SK-N-MC (cell line): ENCODE measurements at regions not wholly inside any gene's neighbourhood (a gene's known extent, or its start where the extent isn't known, plus 50 kb on each side); places are given as distances from the start of the nearest gene placed in this dataset.

ENCODE experiments used
- DNase-seq: peaks from one replicate; pipeline ENCODE4 v3.0.0-alpha.2; 2011; ENCODE audit warnings: low read depth, low spot score
- H3K27ac ChIP-seq: fragments of 200-600 bp; sonication (generic); 2 replicates; pipeline ENCODE4 v1.5.1; 2016; ENCODE audit warnings: mixed run types
- H3K36me3 ChIP-seq: fragments of 200-600 bp; sonication (generic); 2 replicates; pipeline ENCODE4 v1.6.1; 2017; ENCODE audit warnings: antibody characterized with exemption, low read length, mixed read lengths; ENCODE audit not compliant: insufficient read depth
- H3K4me3 ChIP-seq: fragments of 200-600 bp; sonication (generic); 2 replicates; pipeline ENCODE4 v1.5.1; 2016
- H3K9ac ChIP-seq: fragments of 200-600 bp; sonication (generic); 2 replicates; pipeline ENCODE4 v1.8.0; 2017; ENCODE audit warnings: mixed run types, mixed read lengths; ENCODE audit not compliant: insufficient read length
- H3K9me3 ChIP-seq: fragments of 200-600 bp; sonication (generic); 2 replicates; pipeline ENCODE4 v1.6.1; 2017; ENCODE audit warnings: low read depth, mild to moderate bottlenecking, antibody characterized with exemption, low read length, moderate library complexity, mixed read lengths
- EZH2 ChIP-seq: fragments of 200-600 bp; sonication (generic); IDR thresholded peaks from one replicate; pipeline ENCODE4 v1.6.1; 2017; ENCODE audit warnings: antibody characterized with exemption
- FOXP2 ChIP-seq: optimal IDR thresholded peaks from 2 replicates; pipeline ENCODE3; 2011; ENCODE audit warnings: mild to moderate bottlenecking, moderate library complexity; ENCODE audit not compliant: insufficient read depth; ENCODE audit errors: extremely low read length, control extremely low read depth
- POLR2AphosphoS5 ChIP-seq: IDR thresholded peaks from 2 replicates; pipeline ENCODE4 v1.6.1; 2012; ENCODE audit warnings: mild to moderate bottlenecking, low read depth, low read length, borderline replicate concordance

DNA sequence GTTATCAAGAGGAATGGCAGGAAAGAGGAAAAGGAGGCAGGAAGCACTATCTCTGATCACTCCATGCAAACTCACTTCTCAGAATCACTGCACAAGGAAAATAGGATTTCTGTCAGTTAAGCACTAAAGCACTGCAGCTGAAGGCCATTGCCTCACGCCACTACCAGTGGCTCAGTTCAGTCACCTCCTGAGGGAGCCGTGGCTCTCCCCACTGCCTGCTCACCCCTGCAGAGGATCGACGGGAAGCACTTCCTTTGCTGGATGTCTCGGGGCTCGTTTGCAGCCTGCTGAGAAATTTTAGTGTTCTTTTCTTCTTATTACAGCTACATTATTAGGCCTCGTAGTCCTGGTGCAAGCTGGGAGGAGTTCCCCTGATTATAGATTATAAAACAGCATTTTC lies 90.1 kb upstream of the ADCY1 start:
- Histone ChIP-seq H3K4me3 (no peak overlapping the region), H3K9me3 (no peaks in the 10 kb centered on the region), H3K9ac (no peak overlapping the region), H3K27ac (no peak overlapping the region), H3K36me3 (no peaks in the 10 kb centered on the region)
- TF ChIP-seq POLR2AphosphoS5: no peak
- TF ChIP-seq EZH2: no peak
- no peak for TF ChIP-seq FOXP2
- DNase-seq: no peak

GRCh38 chr7:45486575-45486974 lies 87.6 kb upstream of the ADCY1 start:
- DNase-seq: no peak
- H3K36me3 ChIP-seq: no peaks in the 10 kb centered on the region
- no peak overlapping the region for H3K4me3 ChIP-seq
- H3K27ac ChIP-seq: no peak overlapping the region
- TF ChIP-seq FOXP2 (no peak), POLR2AphosphoS5 (no peak)
- no peaks in the 10 kb centered on the region for H3K9me3 ChIP-seq
- no peak overlapping the region for H3K9ac ChIP-seq

DNA sequence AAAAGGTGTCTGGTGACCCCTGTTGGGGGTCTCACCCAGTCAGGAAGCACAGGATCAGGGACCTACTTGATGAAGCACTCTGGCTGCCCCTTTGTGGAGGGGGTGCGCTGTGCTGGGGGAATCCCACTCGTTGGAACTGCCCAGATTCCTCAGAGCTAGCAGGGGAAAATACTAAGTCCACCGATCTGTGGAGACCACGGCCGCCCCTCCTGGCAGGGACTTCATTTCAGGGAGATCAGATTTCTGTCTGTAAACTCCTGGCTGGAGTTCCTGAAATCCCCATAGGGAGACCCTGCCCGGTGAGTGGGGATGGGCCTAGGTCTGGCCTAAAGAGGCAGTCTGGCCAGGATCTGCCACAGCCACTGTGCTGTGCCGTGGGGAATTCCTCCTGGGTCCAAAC lies 79.3 kb upstream of the ADCY1 start:
- no peak for DNase-seq
- no peak for TF ChIP-seq FOXP2
- TF ChIP-seq EZH2: no peak
- TF ChIP-seq POLR2AphosphoS5: no peak
- Histone ChIP-seq H3K36me3 (no peaks in the 10 kb centered on the region), H3K4me3 (no peak overlapping the region), H3K9ac (no peak overlapping the region), H3K9me3 (no peaks in the 10 kb centered on the region), H3K27ac (no peak overlapping the region)

DNA sequence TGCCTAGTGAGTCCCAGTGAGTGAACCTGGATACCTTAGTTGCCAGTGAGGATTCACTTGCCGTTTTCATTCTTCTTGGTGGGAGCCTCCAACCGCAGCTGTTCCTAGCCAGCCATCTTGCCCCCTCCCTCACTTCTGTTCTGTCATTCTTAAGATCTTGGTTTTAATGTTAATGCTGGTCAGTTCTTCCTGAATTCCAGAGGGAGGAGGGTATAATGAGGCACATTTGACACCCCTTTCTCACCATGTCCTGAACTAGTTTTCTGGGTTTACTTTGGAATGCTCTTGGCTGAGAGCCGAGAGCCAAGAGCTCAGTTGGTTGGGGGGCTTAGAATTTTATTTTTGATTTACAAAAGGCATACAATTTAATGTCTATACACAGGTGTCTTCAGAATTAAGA lies 78.5 kb upstream of the ADCY1 start:
- Histone ChIP-seq H3K36me3 (no peaks in the 10 kb centered on the region), H3K4me3 (no peak overlapping the region), H3K9ac (no peak overlapping the region), H3K9me3 (no peaks in the 10 kb centered on the region), H3K27ac (no peak overlapping the region)
- DNase-seq: no peak
- TF ChIP-seq FOXP2: no peak
- TF ChIP-seq POLR2AphosphoS5: no peak
- TF ChIP-seq EZH2: no peak

GRCh38 chr7:45500257-45500656 lies 73.9 kb upstream of the ADCY1 start:
- DNase-seq: no peak
- TF ChIP-seq POLR2AphosphoS5 (no peak), EZH2 (no peak), FOXP2 (no peak)
- Histone ChIP-seq H3K4me3 (no peak overlapping the region), H3K9me3 (no peaks in the 10 kb centered on the region), H3K27ac (no peak overlapping the region), H3K36me3 (no peaks in the 10 kb centered on the region), H3K9ac (no peak overlapping the region)

DNA sequence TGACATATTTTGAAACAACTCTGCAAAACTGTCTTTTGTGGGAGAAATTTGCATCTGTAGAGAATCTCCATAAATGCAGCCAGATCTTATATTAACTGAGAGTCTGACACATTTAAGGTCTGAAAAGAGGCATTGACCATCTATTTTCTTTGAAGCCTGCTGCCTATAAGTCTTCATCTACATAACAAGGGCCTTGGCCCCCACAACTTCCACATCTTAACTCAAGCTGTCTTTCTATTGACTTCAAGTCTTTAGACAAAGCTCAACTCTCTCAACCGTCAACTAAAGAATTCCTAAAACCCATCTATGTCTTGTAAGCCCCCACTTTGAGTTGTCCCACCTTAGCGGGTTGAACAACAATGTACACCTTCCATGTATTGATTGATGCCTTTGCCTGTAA lies 72.4 kb upstream of the ADCY1 start:
- DNase-seq: no peak
- H3K36me3 ChIP-seq: no peaks in the 10 kb centered on the region
- H3K27ac ChIP-seq: no peak overlapping the region
- no peaks in the 10 kb centered on the region for H3K9me3 ChIP-seq
- H3K9ac ChIP-seq: no peak overlapping the region
- TF ChIP-seq EZH2 (no peak), POLR2AphosphoS5 (no peak), FOXP2 (no peak)
- H3K4me3 ChIP-seq: no peak overlapping the region

- Histone ChIP-seq H3K27ac (no peak overlapping the region), H3K4me3 (no peak overlapping the region), H3K9me3 (no peaks in the 10 kb centered on the region), H3K9ac (no peak overlapping the region), H3K36me3 (no peaks in the 10 kb centered on the region)
- DNase-seq: no peak
- no peak for TF ChIP-seq FOXP2
- TF ChIP-seq POLR2AphosphoS5: no peak
- no peak for TF ChIP-seq EZH2
Observed at GRCh38 chr7:45506059-45506458, 68.1 kb upstream of the ADCY1 start.

DNA sequence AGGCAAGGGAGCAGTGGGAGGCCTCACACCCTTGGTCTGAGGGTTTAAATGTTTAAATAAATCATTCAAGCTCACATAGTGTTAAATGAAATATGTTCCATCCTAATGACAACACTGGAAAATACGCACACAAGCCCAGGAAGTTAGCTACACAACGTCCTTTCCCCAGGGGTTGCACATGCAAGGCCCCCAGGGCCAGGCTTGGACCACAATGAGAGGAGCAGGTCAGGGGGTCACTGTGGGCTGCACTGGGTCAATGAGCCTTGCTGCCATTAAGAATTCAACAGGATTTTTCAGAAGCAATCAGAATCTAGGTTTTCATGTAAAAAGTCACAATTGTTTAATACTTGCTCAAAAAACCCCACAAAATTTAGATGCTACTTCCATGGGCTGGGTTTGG lies 64.9 kb upstream of the ADCY1 start:
- TF ChIP-seq EZH2 (no peak), FOXP2 (no peak), POLR2AphosphoS5 (no peak)
- no peak overlapping the region for H3K9ac ChIP-seq
- H3K4me3 ChIP-seq: no peak overlapping the region
- H3K27ac ChIP-seq: no peak overlapping the region
- DNase-seq: no peak
- H3K9me3 ChIP-seq: no peaks in the 10 kb centered on the region
- H3K36me3 ChIP-seq: no peaks in the 10 kb centered on the region
